ENCODE measurements at regions not wholly inside any gene's neighbourhood (a gene's known extent, or its start where the extent isn't known, plus 50 kb on each side); places are given as distances from the start of the nearest gene placed in this dataset.
"Not testable (repeated sequence)": the region's sequence is repeated elsewhere in the genome, so short reads cannot be mapped to it uniquely, and the experiment has no call there.

DNA sequence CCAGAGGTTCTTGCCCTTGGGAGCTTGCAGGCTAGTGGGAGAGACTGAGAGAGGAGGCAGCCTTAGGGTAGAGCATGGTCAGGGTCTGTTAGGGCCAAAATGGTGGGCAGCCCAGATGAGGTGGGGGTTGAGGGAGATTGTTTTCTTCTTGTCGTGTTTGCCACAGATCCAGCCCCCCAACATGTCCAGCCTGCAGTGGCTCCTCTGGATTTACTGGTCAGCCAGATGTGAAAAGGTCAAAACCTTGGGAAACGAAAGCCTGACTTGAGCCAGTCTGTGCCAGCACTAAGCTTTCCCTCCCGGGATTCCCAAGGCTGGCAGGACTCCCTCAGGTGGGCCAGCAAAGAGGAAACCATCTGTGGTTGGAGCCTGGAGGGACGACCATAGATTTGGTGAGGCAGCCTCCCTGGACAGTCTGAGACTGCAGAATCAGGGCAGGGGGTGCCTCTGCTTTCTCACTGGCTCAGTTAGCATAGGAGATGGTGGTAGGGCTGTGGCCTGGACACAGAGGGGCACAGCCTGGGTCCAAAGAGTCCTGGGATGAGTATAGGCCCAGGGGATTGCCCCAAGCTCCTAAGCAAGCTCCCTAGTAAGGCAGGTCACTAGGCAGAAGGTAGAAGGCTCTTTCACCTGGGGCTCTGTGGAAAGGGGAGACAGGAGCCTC is 51.2 kb upstream of the PRR23C start:
- DNase-seq = no peak

DNA sequence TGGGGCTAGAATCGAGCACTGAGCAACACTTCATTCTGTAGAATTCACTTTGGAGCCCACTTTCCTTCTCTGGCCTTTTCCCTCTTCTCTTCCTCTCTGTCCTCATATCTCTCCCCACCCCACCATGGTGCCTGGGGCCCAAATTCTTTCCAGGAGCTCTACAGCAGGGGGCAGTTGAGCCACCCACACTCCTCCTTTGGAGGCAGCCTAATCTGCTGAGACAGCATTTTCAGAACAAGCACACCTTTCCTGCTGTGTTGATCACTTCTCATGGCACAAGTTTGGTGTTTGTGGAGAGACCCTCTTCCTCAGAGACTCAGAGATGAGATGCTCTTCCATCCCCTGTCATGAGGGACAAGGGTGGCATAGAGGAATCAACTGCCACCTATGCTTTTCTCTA is 52.0 kb upstream of the PRR23C start:
- no peak for DNase-seq

DNA sequence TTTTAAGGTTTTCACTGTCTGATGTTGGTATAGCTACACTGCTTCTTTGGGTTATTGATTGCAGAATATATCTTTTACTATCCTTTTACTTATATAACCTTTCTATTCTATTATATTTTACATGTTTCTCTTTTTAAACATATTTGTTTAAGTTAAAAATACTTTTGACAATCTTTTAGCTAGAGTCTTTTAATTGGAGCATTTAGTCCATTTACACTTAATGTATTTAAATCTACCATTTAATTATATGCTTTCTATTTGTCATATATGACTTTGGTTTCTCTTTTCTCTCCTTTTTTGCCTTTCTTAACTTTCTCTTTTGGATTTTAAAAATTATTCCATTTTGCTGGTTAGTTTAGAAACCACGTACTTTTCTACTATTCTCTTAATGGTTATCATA is 53.7 kb upstream of the PRR23C start:
- DNase-seq = no peak

DNA sequence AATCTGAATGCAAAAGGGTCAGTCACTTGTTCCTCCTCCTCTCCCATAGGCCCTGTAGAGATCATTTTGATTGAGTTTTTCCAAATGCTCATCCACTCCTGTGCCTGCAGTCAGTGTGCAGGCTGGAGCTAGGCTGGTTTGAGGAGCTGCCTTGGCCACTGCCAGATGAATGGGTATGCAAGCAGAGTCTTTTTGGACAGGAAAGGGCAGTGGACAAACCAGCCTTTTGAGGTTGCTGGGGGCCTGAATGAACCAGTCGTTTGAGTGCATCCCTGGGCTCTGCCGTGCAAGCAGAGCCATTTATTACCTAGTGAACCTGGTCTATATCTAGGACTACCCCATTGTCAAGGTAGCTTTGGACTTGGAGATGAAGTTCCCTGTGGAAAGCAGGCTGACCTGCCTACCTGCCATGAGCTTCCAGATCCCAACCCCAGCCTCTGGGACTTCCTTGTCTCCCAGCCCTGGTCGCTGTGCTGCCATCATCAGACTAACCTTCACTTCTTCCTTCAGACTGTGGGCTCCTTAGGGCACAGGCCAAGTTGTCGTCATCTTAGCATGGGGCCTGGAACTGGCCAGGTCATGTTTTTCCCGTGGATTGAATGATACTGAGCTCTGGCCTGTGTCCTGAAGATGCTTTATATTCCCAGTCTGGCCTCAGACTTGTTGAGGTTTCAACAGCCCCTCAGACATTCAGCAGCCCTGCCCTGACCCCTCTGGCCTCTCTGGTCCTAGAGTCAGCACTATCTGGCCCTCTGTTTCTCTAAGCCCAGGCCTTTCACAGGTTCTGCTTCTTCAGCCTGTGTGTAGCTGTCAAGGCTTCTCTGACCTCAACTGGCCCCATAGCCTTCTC is 55.5 kb upstream of the PRR23C start:
- DNase-seq = no peak

DNA sequence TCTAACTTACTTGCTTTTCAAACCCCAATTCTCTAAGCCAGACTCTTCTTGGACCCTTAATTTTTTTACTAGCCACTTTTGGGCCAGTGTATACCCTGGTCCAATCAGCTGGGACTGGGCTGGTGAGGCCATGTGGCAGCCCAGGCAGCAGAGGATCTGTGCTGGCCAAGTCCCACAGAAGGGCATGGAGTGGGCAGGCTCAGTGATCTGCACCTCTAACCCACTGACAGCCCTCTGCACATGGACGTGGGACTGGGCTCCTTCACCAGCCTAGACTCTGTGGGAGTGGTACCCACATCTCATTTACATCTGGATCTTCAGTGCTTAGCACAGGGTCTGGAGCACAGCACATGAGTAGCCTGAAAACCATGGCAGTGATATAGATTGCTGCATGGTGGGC is 56.1 kb upstream of the PRR23C start:
- DNase-seq = no peak

DNA sequence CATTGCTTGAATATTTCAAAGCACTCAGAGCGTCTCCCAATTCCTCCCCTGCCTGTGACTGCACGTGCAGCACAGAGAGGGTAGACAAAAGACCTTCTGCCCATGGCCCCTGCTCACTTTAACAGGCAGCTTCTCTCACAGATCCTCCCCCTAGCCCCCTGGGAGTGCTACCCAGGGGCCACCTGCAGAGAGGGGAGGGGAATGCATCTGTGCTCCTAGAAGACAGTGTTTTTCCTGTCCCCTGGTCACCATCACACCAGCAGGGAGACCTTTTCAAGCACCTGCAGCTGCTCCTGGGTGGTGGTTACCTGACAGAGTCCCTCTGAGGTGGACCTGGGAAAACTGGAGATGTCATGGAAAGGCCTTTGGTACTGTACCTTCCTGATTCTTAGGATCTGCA is 56.7 kb upstream of the PRR23C start:
- no peak for DNase-seq

DNA sequence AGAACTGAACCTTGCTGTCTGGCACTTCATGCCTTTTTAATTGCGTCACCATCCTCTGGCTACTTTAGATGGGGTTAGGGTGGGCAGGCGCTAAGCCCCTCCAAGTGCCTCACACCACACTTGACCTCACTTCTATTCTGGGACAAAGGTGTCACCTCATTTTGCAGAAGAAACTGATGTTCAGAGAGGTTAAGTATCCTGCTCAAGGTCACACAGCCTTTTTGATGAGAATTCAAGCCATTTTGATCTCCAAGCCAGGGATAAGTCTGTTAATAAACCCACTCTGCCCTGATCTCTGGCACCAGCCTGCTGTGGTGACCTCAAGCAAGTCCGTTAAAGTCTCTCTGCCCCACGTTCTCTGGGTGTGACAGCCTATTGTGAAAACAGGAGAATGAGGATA is 58.8 kb upstream of the PRR23C start:
- no peak for DNase-seq

DNA sequence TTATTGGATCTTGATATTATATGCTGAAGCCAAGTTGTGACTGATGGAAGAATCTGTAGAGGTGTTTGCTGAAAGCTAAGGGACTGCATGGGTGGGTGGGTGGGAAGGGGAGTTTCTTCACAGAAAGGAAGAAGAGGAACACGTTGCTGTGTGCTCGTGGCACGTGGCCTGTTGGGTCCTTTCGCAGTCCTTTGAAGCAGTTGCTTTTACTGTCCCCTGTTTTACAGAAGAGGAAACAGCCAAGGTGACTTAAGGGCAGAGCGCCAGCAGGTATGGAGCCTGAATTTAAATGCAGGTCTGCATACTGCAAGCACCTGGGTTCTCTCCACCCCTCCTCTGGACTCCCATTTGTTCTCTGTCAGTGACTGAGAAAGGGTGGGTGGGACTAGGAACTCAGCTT is 59.4 kb upstream of the PRR23C start:
- no peak for DNase-seq

DNA sequence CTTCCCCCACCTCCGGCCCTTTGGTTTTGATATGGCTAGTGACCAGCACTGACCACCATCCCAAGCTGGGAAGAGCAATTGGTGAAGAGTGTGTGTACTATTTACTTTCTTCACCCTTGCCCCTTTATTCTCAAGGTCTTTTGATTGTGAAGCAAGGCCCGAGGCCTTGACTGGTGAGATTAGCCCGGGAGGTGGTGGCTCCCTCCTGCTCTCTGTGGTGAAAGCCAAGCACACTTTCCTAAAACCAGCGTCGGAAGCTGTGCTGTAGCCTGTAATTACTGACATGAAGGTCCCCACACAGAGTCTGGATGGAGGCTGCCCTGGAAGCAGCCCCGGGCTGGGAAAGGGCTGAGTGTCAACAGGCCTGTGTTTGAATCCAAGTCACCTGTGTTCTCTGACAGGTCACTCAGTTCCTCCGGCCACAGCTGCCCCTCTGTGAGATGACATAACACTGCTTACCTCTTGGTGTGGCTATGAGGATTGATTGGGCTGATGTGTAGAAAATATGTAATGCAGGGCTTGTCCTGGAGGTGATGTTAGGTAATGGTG is 60.5 kb upstream of the PRR23C start:
- DNase-seq = no peak

DNA sequence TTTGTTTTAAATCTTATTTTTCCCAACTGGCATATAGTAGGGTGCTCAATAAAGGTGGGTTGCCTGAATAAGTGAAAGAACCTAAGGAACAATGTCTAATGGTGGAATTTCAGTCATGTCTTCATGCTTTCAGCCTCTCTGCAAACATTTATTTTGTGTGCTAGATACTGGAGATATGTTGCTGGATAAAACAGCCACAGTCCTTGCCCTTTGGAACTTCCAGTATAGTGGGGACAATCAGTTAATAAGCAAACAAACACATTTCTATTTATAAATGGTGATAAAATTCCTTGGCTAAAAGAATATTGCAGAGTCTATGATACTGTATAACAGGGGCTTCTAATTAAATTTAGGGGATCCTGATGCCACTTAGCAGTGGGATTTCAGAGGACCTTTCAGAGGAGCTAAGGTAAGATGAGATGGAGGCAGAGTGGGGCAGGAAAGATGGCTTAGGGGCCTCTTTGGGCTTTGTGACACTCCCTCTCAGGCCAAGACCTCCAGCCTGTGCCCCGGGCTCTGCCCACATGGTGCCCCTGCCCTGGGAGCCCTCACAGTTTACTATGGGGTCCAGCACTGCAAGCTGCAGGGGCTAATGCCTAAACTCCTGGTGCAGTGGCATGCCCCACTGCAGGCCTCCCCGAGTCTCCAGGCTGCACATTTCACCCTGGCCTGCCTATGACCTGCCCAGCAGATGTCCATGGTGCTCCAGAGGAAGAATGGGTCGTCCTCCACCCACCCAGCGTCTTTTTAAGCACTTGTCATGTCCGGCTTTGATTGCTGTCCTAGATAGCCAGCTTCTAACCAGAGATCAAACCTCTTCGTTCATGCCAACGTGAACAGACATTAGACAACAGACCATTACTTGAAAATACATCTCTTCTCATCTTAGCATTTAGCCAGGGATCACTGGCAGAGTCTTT is 61.6 kb upstream of the PRR23C start:
- DNase-seq = no peak

DNA sequence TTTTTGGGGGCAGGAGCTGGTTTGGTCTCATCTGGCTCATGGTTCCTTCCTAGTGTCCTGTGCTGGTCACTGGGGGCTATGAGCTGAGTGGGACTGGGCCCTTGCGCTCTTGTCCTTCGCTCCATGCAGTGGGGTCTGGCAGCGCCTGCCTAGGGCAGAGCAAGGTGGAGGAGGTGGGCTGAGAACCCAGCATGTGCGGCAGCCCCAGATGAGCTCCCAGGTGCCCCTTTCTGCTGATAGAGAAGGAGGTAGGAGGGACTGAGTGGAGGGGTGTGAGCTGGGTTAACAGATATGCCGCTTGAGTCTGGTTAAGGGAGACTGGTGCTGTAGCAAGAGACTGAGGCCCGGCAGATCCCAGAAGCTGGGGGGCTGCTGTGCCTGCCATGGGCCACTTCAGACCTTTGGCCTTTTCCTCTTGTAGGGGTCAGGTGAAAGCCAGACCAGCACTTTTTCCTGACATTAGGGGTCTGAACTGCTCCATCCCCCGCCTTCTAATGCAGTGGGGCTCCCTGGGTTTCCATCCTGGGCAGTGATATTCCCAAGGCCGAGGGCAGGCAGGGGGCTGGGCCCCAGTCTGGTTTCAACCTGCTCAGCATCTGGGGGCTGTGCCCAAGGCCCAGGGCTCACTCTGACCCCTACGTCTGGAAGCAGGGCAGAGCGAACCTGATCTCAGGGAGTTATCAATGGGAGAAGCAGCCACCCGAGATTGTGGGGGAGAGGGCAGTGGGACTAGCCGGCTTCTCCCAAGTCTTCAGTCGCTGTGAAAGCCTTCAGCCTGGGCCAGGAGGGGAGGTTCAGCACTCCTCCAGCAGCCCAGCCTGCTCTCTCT is 62.9 kb upstream of the PRR23C start:
- no peak for DNase-seq

DNA sequence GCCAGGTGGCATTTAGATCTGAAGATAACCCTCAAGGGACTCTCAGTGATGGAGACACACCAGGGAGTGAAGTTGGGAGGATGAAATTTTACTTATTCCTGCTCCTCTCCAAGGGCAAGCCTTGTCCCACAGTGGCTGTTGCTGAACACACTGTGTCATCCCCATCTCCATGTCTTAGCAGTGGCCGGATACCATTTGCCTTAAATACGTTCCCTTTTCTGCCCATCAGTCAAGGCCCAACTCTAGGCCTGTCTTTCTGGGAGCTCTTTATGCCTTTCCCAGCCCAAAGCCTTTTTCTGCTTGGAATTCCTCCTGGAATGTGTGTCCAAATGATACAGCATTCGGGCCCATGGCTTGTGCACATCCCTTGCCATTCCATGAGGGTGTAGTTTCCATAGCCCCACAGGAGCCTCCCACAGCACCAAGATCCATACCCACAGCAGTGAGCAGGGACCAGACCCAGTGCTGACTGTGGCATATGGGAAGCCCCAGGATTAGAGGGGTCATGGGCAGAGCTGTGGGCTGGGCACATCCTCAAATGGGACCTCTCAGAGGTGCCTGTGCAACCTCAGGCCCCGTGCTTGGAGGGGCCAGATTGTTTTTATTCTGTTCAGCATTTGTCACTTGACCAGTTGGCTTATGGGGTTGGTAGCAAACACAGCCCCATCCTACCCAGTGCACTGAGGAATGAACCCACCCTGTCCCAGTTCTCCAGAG is 63.7 kb upstream of the PRR23C start:
- no peak for DNase-seq

DNA sequence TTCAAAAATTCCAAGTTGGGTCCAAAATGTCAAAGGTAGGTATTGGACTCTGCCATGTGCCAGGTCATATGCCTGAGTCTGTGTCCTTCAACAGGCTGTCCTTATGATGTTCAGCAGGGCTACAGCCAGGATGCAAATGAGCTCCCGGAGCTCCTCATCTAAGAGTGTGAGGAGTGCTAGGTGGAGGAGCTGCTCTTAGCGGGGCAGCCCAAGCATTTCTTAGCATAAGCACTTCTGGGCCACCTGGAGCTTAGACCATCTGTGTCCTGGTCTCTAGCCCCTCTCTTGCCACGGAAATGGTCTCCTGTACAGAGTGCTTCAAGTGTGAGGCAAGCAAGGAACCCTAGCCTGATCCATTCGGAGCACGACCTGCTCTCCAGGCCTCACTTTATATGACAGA is 64.6 kb upstream of the PRR23C start:
- no peak for DNase-seq

DNA sequence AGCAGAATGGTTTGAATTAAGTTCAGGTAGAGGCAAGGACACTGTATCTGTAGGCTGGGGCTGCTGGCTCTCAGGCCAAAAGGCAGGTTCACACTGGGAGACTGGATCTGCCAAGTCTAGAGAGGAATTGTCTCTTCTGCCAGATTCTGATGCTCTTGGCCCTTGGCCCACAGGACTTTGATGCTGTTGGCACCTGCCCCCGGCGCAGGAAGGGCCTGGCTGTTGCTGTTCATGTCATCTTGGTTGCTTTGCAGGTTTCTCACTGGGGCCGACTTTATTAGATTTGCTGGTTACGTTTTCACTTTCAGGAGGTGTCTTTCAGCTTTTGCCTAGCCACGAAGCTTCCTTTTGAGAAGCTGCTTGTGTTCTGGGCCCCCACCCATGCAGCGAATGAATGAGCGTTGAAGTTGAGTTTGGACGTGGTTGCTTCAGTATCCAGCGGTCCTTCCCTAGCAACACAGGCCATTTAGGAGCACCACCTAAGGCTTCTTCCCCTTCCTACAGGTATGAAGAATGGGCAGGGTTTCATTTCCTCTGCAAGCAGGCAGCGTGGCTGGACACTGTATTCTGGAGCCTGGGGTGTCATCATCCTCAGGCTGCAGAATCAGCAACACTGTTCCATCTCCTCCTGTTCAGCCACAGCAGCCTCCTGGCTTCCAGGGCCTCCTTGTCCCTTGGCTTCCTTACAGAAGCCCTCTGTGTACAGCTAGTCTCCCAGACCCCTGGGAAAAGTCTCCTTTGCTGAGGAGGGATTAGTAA is 65.6 kb upstream of the PRR23C start:
- no peak for DNase-seq

DNA sequence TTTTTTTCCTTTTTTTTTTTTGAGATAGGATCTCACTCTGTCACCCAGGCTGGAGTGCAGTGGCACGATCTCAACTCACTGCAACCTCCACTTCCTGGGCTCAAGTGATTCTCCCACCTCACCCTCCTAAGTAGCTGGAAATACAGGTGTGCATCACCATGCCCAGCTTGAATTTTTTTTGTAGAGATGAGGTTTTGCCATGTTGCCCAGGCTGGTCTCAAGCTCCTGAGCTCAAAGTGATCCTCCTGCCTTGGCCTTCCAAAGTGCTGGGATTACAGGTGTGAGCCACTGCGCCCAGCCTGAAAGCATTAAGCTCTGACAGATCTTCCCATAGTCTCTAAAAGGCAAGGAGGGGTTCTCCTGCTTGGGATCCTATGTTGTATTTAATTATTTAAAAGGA is 66.2 kb upstream of the PRR23C start:
- not testable (repeated sequence) for DNase-seq

DNA sequence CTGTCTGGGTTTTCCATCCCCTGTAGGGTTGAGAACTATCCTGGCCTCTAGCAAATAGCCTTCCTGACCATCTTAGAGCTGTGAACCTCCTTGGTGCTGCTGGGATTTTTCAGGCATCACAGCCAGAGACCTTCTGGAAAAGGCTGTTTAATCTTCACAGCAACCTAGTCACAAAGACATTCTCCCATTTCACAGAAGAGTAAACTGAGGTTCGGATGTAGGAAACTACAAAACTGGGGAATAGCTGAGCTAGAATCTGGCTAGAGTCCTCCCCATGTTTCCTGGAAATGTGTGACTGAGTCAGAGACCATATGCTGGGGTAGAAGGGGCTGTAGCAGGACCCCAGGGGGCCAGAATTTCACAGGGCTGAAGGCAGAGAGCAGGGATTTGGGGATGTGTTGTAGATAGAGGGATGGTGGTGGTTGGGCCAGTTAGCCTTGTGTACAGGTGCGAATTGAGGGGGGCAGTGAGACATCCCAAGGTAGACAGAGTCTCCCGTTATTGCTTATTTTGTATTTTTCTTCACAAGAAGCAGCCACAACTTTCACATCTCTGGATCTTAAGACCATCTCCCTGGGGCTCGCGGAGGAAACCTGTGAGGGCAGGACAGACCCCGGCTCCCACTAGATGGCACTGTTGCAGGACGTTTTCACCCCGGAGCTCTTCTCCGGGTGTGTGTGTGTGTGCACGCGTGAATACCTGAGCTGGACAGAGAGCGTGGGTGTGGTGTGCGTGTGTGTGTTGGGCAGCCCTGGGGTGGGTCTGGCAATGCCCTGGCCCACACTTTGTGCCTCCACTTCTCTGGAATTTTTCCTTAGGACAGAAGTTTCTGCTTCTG is 66.9 kb upstream of the PRR23C start:
- DNase-seq = no peak

DNA sequence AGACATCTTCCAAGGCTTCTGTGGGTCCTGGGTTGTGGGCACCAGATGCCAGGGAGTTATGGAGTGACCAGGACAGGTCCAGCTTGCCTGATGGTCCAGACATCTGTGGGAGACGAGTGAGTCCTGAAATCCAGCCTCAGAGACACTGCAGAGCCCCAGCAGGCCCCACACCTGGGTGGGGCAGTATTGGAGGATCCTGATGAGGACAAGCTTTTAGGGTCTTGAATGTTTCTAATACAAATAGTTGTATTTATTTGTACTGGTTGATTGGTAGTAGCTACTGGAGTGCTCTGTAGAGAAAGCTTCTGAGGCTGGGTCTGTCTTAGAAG is 67.5 kb upstream of the PRR23C start:
- no peak for DNase-seq

DNA sequence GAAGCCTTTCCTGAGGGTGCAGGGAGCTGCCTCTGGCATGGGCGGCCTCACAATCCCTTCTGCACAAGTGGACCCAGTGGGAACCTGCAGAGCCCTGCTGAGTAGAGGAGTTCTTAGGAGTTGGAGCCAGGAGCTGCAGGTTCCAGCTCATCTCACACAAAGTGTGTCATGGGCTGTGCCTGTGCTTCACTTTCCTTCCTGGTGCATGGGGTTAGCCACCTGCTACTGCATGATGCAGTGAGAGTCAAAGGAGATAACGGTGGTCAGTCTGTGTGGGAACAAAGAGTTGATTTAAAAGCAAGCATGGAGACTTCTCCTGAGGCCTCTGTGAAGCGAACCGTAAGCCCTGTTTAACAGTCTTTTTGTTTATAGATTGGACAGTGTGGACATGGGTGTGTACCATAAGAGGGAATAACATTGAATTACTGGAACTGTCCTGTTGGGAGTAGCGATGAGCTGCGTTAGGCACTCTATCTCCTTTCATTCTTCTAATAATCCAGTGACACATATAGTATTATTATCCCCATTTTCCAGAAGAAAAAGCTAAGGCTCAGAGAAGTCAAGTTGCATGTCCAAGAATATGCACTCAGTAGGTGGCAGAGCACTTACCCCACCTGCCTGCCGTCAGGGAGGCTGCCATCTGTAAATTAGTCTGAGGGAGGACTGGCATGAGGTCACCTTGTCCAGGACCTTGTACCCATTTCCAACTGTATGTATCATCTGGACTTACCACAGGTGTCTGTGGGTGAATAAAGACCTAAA is 68.7 kb upstream of the PRR23C start:
- DNase-seq = no peak

DNA sequence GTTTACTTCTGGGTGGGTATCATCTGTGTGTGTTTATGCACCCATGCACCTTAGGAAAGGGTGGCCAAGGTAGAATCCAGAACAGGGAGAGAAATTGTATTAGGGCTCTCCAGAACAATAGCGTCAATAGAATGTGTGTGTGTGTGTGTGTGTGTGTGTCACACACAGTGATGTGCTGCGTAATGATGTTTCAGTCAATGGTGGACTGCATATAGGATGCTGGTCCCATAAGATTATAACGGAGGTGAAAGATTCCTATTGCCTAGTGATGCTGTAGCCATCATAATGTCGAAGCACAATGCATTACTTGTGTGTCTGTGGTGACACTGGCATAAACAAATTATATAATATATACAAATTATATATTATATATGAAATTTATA is 69.3 kb upstream of the PRR23C start:
- no peak for DNase-seq

Data from NCI-H510A treated with DMSO at 0.1 percent for 48 hours (cell line).